ENCODE measurements at regions not wholly inside any gene's neighbourhood (a gene's known extent, or its start where the extent isn't known, plus 50 kb on each side); places are given as distances from the start of the nearest gene placed in this dataset.
"Not testable (repeated sequence)": the region's sequence is repeated elsewhere in the genome, so short reads cannot be mapped to it uniquely, and the experiment has no call there.

DNA sequence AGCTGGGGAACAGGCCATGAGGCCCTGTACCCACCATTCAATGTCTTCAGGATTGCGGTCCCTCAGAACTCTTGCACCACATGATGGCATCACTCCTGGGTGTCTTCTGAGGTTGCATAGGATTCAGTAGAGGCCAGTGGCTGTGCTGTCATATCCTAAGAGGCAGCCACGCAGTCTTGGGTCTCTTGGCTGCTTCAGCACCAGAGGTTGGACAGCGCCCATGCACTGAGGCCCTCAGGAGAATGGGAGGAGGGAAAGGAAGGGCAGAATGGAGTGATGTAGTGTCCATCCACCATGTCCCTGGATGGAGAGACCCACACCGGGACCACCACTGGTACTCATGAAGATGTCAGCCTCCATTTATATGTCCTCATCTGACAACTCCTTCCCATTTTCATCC is 439.9 kb downstream of the TUBA3C start:
- WGBS, 2 donors, result 69 to 70% methylated on average over 4 of the region's 4 CpGs
- intact Hi-C loops (cut with DNase I); H3K27me3 ChIP-seq; ATAC-seq; H3K4me3 ChIP-seq; H3K4me1 ChIP-seq; H3K9me3 ChIP-seq; H3K36me3 ChIP-seq; DNase-seq; H3K27ac ChIP-seq: not testable (repeated sequence)

DNA sequence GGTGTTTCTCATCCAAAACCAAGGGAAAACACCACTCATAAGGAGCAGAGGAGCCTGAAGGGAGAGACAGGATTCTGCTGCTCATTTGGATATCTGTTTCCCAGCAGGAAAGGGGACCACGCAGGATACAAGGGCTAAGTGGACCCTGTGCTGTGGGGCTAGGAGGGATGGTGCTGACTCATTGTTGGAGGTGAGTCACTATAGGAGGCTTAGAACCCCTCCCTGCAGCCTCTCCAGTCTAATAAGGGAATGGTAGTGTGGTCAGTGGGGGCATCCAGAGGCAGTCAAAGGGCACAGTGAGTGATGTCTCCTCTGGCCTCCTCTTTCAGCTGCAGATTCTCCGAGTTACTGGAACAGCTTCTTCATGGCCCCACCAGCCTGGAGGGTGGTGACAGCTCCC is 442.3 kb downstream of the TUBA3C start:
- Histone ChIP-seq H3K27ac (no peak overlapping the region), H3K9me3 (peaks cover 0 to 6% (median 0%) of the 10 kb centered on the region in 11 donors), H3K4me3 (no peak overlapping the region), H3K27me3 (no peaks in the 10 kb centered on the region), H3K4me1 (no peaks in the 10 kb centered on the region), H3K36me3 (no peaks in the 10 kb centered on the region)
- DNase-seq (no peak), ATAC-seq (no peak)
- intact Hi-C loops (cut with DNase I), result no loop called here
- 66 to 70% methylated on average over 2 of the region's 2 CpGs for WGBS, 2 donors
- TF ChIP-seq, protein P1, sequence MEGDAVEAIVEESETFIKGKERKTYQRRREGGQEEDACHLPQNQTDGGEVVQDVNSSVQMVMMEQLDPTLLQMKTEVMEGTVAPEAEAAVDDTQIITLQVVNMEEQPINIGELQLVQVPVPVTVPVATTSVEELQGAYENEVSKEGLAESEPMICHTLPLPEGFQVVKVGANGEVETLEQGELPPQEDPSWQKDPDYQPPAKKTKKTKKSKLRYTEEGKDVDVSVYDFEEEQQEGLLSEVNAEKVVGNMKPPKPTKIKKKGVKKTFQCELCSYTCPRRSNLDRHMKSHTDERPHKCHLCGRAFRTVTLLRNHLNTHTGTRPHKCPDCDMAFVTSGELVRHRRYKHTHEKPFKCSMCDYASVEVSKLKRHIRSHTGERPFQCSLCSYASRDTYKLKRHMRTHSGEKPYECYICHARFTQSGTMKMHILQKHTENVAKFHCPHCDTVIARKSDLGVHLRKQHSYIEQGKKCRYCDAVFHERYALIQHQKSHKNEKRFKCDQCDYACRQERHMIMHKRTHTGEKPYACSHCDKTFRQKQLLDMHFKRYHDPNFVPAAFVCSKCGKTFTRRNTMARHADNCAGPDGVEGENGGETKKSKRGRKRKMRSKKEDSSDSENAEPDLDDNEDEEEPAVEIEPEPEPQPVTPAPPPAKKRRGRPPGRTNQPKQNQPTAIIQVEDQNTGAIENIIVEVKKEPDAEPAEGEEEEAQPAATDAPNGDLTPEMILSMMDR (IDR thresholded peaks at IDR 0.05), result no peak

DNA sequence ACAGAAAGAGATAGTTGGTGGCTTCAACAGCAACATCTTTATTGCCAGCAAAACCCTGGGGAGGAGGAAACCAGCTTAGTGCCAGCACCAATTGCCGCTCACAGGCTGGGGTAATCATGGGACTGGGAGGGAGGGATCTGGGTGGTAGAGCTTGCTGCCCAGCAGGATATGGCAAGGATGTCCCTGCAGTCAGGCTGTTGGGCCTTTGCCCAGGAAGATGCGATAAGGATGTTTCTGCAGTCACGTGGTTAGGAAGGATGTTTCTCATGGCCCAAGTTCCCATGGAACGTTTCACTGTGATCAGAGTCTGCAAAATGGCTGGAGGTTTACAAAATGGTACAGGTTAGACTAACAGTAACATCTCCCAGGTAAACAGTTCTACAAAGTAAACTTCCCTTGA is 443.5 kb downstream of the TUBA3C start:
- H3K36me3 ChIP-seq; ATAC-seq; H3K27ac ChIP-seq; DNase-seq; intact Hi-C loops (cut with DNase I); H3K4me3 ChIP-seq; H3K27me3 ChIP-seq; H3K4me1 ChIP-seq: not testable (repeated sequence)
- H3K9me3 ChIP-seq, result peaks cover 0 to 14% (median 0%) of the 10 kb centered on the region in 11 donors
- 52 to 69% methylated on average over 4 of the region's 4 CpGs for WGBS, 2 donors

DNA sequence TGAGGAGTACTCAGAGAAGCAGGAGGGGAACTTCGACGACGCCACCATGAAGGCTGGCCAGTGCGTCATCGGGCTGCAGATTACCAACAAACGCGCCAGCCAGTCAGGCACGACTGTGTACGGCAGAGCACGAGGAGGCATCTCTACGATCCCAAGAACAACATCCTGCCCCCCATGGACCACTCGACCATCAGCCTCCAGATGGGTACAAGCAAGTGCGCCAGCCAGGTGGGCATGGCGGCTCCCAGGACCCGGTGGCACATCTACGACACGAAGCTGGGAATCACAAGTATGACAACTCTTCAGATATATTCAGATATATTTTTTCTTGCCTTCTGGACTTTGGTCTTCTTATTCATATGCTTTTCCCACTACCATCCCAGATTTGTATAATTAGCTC is 454.5 kb downstream of the TUBA3C start:
- H3K9me3 ChIP-seq; H3K4me1 ChIP-seq; H3K27ac ChIP-seq; H3K4me3 ChIP-seq; H3K36me3 ChIP-seq; DNase-seq; intact Hi-C loops (cut with DNase I); H3K27me3 ChIP-seq; ATAC-seq: not testable (repeated sequence)
- 87% methylated on average over 17 of the region's 17 CpGs for WGBS, 2 donors

DNA sequence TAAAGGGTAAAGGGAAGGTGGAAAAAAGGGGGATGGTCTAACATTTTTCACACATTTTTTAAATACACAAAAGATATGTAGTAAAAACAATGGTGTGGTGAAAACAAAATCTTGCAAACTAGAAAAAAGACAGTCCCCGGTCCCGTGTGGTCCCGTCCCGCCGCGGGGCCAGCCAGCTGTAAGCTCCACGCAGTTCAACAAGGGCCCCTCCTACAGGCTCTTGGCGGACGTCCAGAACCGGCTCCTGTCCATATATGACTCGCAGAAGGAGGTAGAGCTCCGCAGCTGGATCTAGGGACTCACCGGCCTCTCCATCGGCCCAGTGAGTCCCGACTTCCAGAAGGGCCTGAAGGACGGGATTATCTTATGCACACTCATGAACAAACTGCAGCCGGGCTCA is 455.1 kb downstream of the TUBA3C start:
- ATAC-seq; H3K9me3 ChIP-seq; H3K4me3 ChIP-seq; H3K27me3 ChIP-seq; H3K36me3 ChIP-seq; DNase-seq; H3K27ac ChIP-seq; intact Hi-C loops (cut with DNase I); H3K4me1 ChIP-seq: not testable (repeated sequence)
- WGBS, 2 donors, result 88 to 91% methylated on average over 17 of the region's 17 CpGs

DNA sequence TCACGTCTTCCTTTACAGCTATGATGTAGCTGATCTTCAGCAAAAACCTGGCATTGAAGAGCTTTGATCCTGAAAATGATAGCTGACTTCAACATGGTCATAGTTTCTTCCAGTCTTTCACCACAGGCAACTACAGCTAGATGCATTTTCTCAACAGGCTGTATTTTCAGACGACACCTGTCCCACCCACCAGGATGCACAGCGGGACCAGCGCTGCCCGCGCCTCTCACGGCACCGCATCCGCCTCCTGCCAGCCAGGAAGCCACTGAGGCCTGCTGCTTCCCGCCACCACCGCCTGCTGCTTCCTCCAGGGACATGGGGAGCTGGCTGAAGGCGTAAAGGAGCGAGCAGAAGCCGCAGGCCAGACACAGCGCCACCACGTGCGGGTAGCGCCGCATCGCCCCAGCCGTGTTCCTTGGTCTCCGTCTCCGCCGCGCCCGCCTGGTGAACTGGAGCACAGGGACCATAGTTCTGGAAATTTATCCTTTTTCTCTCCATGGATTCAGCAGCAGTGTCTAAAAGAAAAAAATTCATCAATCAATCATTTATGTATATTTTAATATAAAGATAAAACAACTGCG is 456.3 kb downstream of the TUBA3C start:
- intact Hi-C loops (cut with DNase I); H3K4me3 ChIP-seq; H3K27ac ChIP-seq; H3K4me1 ChIP-seq; ATAC-seq; H3K9me3 ChIP-seq; H3K27me3 ChIP-seq; DNase-seq; H3K36me3 ChIP-seq: not testable (repeated sequence)
- WGBS, 2 donors, result 40 to 44% methylated on average over 9 to 10 of the region's 27 CpGs

DNA sequence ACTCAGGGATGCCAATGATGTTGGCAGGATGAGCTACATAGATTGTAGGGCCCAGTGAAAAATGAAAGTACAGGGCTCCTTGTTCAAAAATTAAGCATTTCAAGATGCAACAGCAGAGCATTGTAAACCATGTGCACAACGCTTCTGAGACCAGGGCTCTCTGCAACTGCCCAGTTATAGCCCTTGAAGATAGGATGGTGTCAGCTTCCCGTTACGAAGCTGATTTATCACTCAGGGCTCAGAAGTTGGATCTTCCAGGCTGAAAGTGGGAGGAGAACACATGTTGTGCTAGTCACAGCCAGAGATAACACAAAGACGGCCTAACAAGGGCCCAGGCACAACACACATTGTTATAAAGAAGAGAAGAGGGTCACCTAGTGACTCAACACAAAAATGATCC is 466.7 kb downstream of the TUBA3C start:
- H3K27me3 ChIP-seq, result no peaks in the 10 kb centered on the region
- H3K4me1 ChIP-seq, result no peaks in the 10 kb centered on the region
- TF ChIP-seq, protein P1 (IDR thresholded peaks at IDR 0.05), result no peak
- WGBS, 2 donors, result 44 to 51% methylated on average over 4 of the region's 4 CpGs
- intact Hi-C loops (cut with DNase I), result no loop called here
- no peaks in the 10 kb centered on the region for H3K9me3 ChIP-seq
- ATAC-seq, result no peak
- H3K27ac ChIP-seq, result no peak overlapping the region
- no peaks in the 10 kb centered on the region for H3K36me3 ChIP-seq
- H3K4me3 ChIP-seq, result no peak overlapping the region
- no peak for DNase-seq

DNA sequence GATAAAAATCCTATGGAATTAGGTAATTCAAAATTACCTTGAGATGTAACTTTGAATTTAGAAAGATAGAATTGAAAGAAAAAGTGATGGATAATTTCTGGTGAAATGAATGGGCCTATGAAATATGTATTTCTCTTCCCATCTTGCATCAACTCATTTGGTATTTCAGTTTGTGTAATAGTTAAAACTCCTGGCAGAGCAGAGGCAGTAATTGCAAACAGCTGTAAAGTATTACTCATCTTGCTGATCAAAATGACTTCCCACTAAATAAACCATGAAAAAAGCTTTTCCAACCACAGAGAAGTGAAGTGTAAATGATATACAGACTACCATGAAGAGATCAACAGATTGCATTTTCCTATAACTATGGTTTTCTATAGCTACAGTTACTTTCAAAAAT is 471.0 kb downstream of the TUBA3C start:
- H3K36me3 ChIP-seq; intact Hi-C loops (cut with DNase I); DNase-seq; H3K27ac ChIP-seq; ATAC-seq; H3K9me3 ChIP-seq; H3K4me1 ChIP-seq; H3K4me3 ChIP-seq; H3K27me3 ChIP-seq: not testable (repeated sequence)
